HEK293 (cell line): ENCODE measurements at regions not wholly inside any gene's neighbourhood (a gene's known extent, or its start where the extent isn't known, plus 50 kb on each side); places are given as distances from the start of the nearest gene placed in this dataset.

Source experiments
- CTCF ChIA-PET: fragments of 350-600 bp; formaldehyde crosslinking; extraction: SDS; loops from one replicate; lab custom pipeline; 2021; ENCODE audit warnings: antibody characterized with exemption; lab: Yijun Ruan, JAX
- POLR2A ChIA-PET: fragments of 300-600 bp; formaldehyde crosslinking; extraction: SDS; loops from one replicate; lab custom pipeline; 2020; ENCODE audit warnings: antibody characterized with exemption, inconsistent platforms; lab: Yijun Ruan, JAX
- H3K27ac ChIP-seq: fragments of 200-500 bp; sonication (Bioruptor generic); 2 replicates; pipeline ENCODE4 v1.5.1; 2014; ENCODE audit warnings: low read depth, low read length, control low read depth, inconsistent platforms; ENCODE audit errors: extremely low read depth
- H3K36me3 ChIP-seq, 2 experiments: fragments of 200-500 bp in 1 of 2; sonication (Bioruptor generic) in 1 of 2; 1 replicate in 1 of 2; 2 replicates in 1 of 2; pipeline ENCODE4 v1.5.1; 2014 to 2017; ENCODE audit warnings: inconsistent platforms in 2 of 2, low read length in 2 of 2; ENCODE audit not compliant: control insufficient read depth in 2 of 2, insufficient read depth in 1 of 2
- H3K4me1 ChIP-seq: fragments of 200-500 bp; sonication (Bioruptor generic); 2 replicates; pipeline ENCODE4 v1.5.1; 2014; ENCODE audit warnings: mild to moderate bottlenecking, low read length, inconsistent platforms; ENCODE audit not compliant: control insufficient read depth, insufficient read depth
- H3K4me3 ChIP-seq: 2 replicates; pipeline ENCODE4 v1.5.1; 2011; ENCODE audit warnings: low read depth, mild to moderate bottlenecking, control low read depth, low read length, moderate library complexity
- H3K9me3 ChIP-seq: fragments of 200-500 bp; sonication (Bioruptor generic); 2 replicates; pipeline ENCODE4 v1.5.1; 2014; ENCODE audit warnings: low read depth, low read length, inconsistent platforms; ENCODE audit not compliant: control insufficient read depth, insufficient read depth
- EGR2 ChIP-seq: fragments of 450-650 bp; formaldehyde crosslinking; IDR thresholded peaks from 2 replicates; pipeline ENCODE4 v1.5.1; 2016; ENCODE audit warnings: low read depth, missing biosample characterization, missing genetic modification characterization
- GLIS1 ChIP-seq: fragments of 450-650 bp; formaldehyde crosslinking; IDR thresholded peaks from 2 replicates; pipeline ENCODE4 v1.5.1; 2016; ENCODE audit warnings: missing biosample characterization, missing genetic modification characterization
- HOXA7 ChIP-seq: sonication (generic); formaldehyde crosslinking; IDR thresholded peaks from 2 replicates; pipeline ENCODE4 v1.8.1; 2022; ENCODE audit warnings: missing genetic modification reagents, borderline replicate concordance
- KLF1 ChIP-seq: fragments of 450-650 bp; formaldehyde crosslinking; IDR thresholded peaks from 2 replicates; pipeline ENCODE4 v1.5.1; 2016; ENCODE audit warnings: missing biosample characterization, missing genetic modification characterization
- OSR2 ChIP-seq: fragments of 450-650 bp; formaldehyde crosslinking; IDR thresholded peaks from 2 replicates; pipeline ENCODE4 v1.5.1; 2016; ENCODE audit warnings: missing biosample characterization, missing genetic modification characterization
- REPIN1 ChIP-seq: fragments of 450-650 bp; formaldehyde crosslinking; IDR thresholded peaks from 2 replicates; pipeline ENCODE4 v1.5.1; 2017; ENCODE audit warnings: missing biosample characterization, missing genetic modification characterization, low read depth
- SCRT2 ChIP-seq: fragments of 450-650 bp; formaldehyde crosslinking; IDR thresholded peaks from 2 replicates; pipeline ENCODE4 v1.5.1; 2016; ENCODE audit warnings: missing biosample characterization, missing genetic modification characterization
- YY2 ChIP-seq: fragments of 450-650 bp; formaldehyde crosslinking; IDR thresholded peaks from 2 replicates; pipeline ENCODE4 v1.5.1; 2016; ENCODE audit warnings: missing biosample characterization, missing genetic modification characterization
- ZBTB48 ChIP-seq: fragments of 450-650 bp; formaldehyde crosslinking; IDR thresholded peaks from 2 replicates; pipeline ENCODE4 v1.5.1; 2016; ENCODE audit warnings: missing biosample characterization, missing genetic modification characterization
- ZEB2 ChIP-seq: fragments of 450-650 bp; formaldehyde crosslinking; IDR thresholded peaks from 2 replicates; pipeline ENCODE4 v1.5.1; 2016; ENCODE audit warnings: missing biosample characterization, missing genetic modification characterization
- ZFHX2 ChIP-seq: fragments of 450-650 bp; formaldehyde crosslinking; conservative IDR thresholded peaks from 2 replicates; pipeline ENCODE4 v1.5.1; 2016; ENCODE audit warnings: missing biosample characterization, missing genetic modification characterization
- ZIC2 ChIP-seq: fragments of 450-650 bp; formaldehyde crosslinking; IDR thresholded peaks from 2 replicates; pipeline ENCODE4 v1.5.1; 2016; ENCODE audit warnings: missing biosample characterization, missing genetic modification characterization
- ZNF10 ChIP-seq: fragments of 450-650 bp; formaldehyde crosslinking; IDR thresholded peaks from 2 replicates; pipeline ENCODE4 v1.5.1; 2017; ENCODE audit warnings: missing biosample characterization, missing genetic modification characterization
- ZNF138 ChIP-seq: fragments of 450-650 bp; formaldehyde crosslinking; IDR thresholded peaks from 2 replicates; pipeline ENCODE4 v1.5.1; 2016; ENCODE audit warnings: missing biosample characterization, missing genetic modification characterization, borderline replicate concordance
- ZNF140 ChIP-seq: fragments of 450-650 bp; formaldehyde crosslinking; IDR thresholded peaks from 2 replicates; pipeline ENCODE4 v1.5.1; 2016; ENCODE audit warnings: missing biosample characterization, missing genetic modification characterization
- ZNF16 ChIP-seq: fragments of 450-650 bp; formaldehyde crosslinking; IDR thresholded peaks from 2 replicates; pipeline ENCODE4 v1.5.1; 2016; ENCODE audit warnings: low read depth, missing biosample characterization, missing genetic modification characterization
- ZNF2 ChIP-seq: fragments of 450-650 bp; formaldehyde crosslinking; IDR thresholded peaks from 2 replicates; pipeline ENCODE4 v1.5.1; 2016; ENCODE audit warnings: missing biosample characterization, missing genetic modification characterization
- ZNF221 ChIP-seq: fragments of 450-650 bp; formaldehyde crosslinking; IDR thresholded peaks from 2 replicates; pipeline ENCODE4 v1.5.1; 2017; ENCODE audit warnings: missing biosample characterization, missing genetic modification characterization, borderline replicate concordance
- ZNF26 ChIP-seq: fragments of 450-650 bp; formaldehyde crosslinking; IDR thresholded peaks from 2 replicates; pipeline ENCODE4 v1.5.1; 2016; ENCODE audit warnings: missing biosample characterization, missing genetic modification characterization
- ZNF280C ChIP-seq: fragments of 450-650 bp; formaldehyde crosslinking; IDR thresholded peaks from 2 replicates; pipeline ENCODE4 v1.5.1; 2016; ENCODE audit warnings: missing biosample characterization, missing genetic modification characterization
- ZNF324 ChIP-seq: fragments of 450-650 bp; formaldehyde crosslinking; IDR thresholded peaks from 2 replicates; pipeline ENCODE4 v1.5.1; 2016; ENCODE audit warnings: missing biosample characterization, missing genetic modification characterization
- ZNF398 ChIP-seq: fragments of 450-650 bp; formaldehyde crosslinking; IDR thresholded peaks from 2 replicates; pipeline ENCODE4 v1.5.1; 2017; ENCODE audit warnings: missing biosample characterization, missing genetic modification characterization
- ZNF561 ChIP-seq: fragments of 450-650 bp; IDR thresholded peaks from 2 replicates; pipeline ENCODE4 v1.5.1; 2018; ENCODE audit warnings: missing biosample characterization, missing genetic modification characterization, borderline replicate concordance
- ZNF704 ChIP-seq: fragments of 450-650 bp; formaldehyde crosslinking; IDR thresholded peaks from 2 replicates; pipeline ENCODE4 v1.5.1; 2016; ENCODE audit warnings: missing biosample characterization, missing genetic modification characterization
- ZSCAN30 ChIP-seq: fragments of 450-650 bp; IDR thresholded peaks from 2 replicates; pipeline ENCODE4 v1.5.1; 2018; ENCODE audit warnings: missing biosample characterization, mild to moderate bottlenecking, missing genetic modification characterization, moderate library complexity
- TF ChIP-seq, protein P1 (sequence below): fragments of 450-650 bp; IDR thresholded peaks from 2 replicates; pipeline ENCODE4 v1.5.1; 2018; ENCODE audit warnings: missing biosample characterization, missing genetic modification characterization

GRCh38 chr2:120885749-120886148 is 150.1 kb downstream of the GLI2 start:
- CTCF ChIA-PET: interaction anchor here (1.0 kb wide), 1 partner anchor 210 kb away, joined by 3 read pairs; no protein-coding TSS in a partner anchor

GRCh38 chr2:120886534-120887319 is 151.1 kb downstream of the GLI2 start:
- Histone ChIP-seq H3K36me3 (no peaks in the 10 kb centered on the region), H3K4me1 (no peaks in the 10 kb centered on the region), H3K27ac (no peak overlapping the region), H3K9me3 (no peaks in the 10 kb centered on the region), H3K4me3 (no peak overlapping the region)
- ChIA-PET CTCF (interaction anchor here (0.7 kb wide), 1 partner anchor 94 kb away, joined by 3 read pairs; no protein-coding TSS in a partner anchor), POLR2A (no interaction called here)
- no peak for TF ChIP-seq REPIN1 (tag by site-specific recombination)
- peak; percentile 68 for TF ChIP-seq ZFHX2 (tag by site-specific recombination)
- TF ChIP-seq ZNF10 (tag by site-specific recombination): no peak
- TF ChIP-seq EGR2 (tag by site-specific recombination): peak; percentile 67
- peak; percentile 26; the same call in 1 of the 2 replicates for TF ChIP-seq GLIS1 (tag by site-specific recombination)
- no peak for TF ChIP-seq ZIC2 (tag by site-specific recombination)
- no peak for TF ChIP-seq ZNF280C (tag by site-specific recombination)
- no peak for TF ChIP-seq ZNF324 (tag by site-specific recombination)
- no peak for TF ChIP-seq ZNF140 (tag by site-specific recombination)
- peak; percentile 70 for TF ChIP-seq KLF1 (tag by site-specific recombination)
- no peak for TF ChIP-seq ZNF561 (tag by site-specific recombination)

More at GRCh38 chr2:120885749-120886148, 150.1 kb downstream of the GLI2 start:
- Histone ChIP-seq H3K9me3 (no peaks in the 10 kb centered on the region), H3K4me3 (no peak overlapping the region), H3K27ac (no peak overlapping the region), H3K4me1 (no peaks in the 10 kb centered on the region), H3K36me3 (no peaks in the 10 kb centered on the region)
- POLR2A ChIA-PET: no interaction called here
- TF ChIP-seq ZNF398 (tag by site-specific recombination) (no peak), YY2 (tag by site-specific recombination) (no peak), ZNF16 (tag by site-specific recombination) (no peak), ZNF2 (tag by site-specific recombination) (no peak), ZNF26 (no peak), ZBTB48 (tag by site-specific recombination) (no peak), ZNF221 (no peak), OSR2 (tag by site-specific recombination) (no peak), ZEB2 (tag by site-specific recombination) (no peak), HOXA7 (CRISPR knock-in tag) (no peak), ZSCAN30 (tag by site-specific recombination) (no peak), ZNF704 (tag by site-specific recombination) (no peak), ZNF138 (tag by site-specific recombination) (no peak), SCRT2 (tag by site-specific recombination) (no peak)
- TF ChIP-seq, protein P1, sequence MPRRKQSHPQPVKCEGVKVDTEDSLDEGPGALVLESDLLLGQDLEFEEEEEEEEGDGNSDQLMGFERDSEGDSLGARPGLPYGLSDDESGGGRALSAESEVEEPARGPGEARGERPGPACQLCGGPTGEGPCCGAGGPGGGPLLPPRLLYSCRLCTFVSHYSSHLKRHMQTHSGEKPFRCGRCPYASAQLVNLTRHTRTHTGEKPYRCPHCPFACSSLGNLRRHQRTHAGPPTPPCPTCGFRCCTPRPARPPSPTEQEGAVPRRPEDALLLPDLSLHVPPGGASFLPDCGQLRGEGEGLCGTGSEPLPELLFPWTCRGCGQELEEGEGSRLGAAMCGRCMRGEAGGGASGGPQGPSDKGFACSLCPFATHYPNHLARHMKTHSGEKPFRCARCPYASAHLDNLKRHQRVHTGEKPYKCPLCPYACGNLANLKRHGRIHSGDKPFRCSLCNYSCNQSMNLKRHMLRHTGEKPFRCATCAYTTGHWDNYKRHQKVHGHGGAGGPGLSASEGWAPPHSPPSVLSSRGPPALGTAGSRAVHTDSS (tag by site-specific recombination): no peak
